HG02981 (cell line): ENCODE measurements at regions not wholly inside any gene's neighbourhood (a gene's known extent, or its start where the extent isn't known, plus 50 kb on each side); places are given as distances from the start of the nearest gene placed in this dataset.
A peak's percentile ranks its signal among the peaks of the same experiment; 100 is the strongest.

Source experiments
- ATAC-seq: cut with Tn5 transposase; IDR thresholded peaks from one replicate; pipeline ENCODE4 v1.9.1; 2021; ENCODE audit warnings: mild to moderate bottlenecking, moderate library complexity; ENCODE audit not compliant: unreplicated experiment

GRCh38 chr5:96287136-96287535 is 145.9 kb downstream of the PCSK1 start:
- no peak for ATAC-seq

GRCh38 chr5:96285823-96286222 is 147.2 kb downstream of the PCSK1 start:
- ATAC-seq, result no peak

GRCh38 chr5:96284727-96285389 is 148.2 kb downstream of the PCSK1 start:
- ATAC-seq, result no peak

- ATAC-seq, result no peak
These were observed 149.5 kb downstream of the PCSK1 start for GRCh38 chr5:96283589-96283988.

- ATAC-seq, result no peak
These were observed 151.0 kb downstream of the PCSK1 start for GRCh38 chr5:96282020-96282419.

- no peak for ATAC-seq
These were observed 152.1 kb downstream of the PCSK1 start for GRCh38 chr5:96280946-96281393.

- peak; percentile 74 for ATAC-seq
These were observed 153.1 kb downstream of the PCSK1 start for GRCh38 chr5:96279801-96280542.

- ATAC-seq, result no peak
These were observed 154.1 kb downstream of the PCSK1 start for GRCh38 chr5:96278981-96279380.

GRCh38 chr5:96275051-96275450 is 158.0 kb downstream of the PCSK1 start:
- no peak for ATAC-seq

- no peak for ATAC-seq
These were observed 167.6 kb downstream of the PCSK1 start for GRCh38 chr5:96265487-96265886.

GRCh38 chr5:96264047-96264446 is 169.0 kb downstream of the PCSK1 start:
- no peak for ATAC-seq

- no peak for ATAC-seq
These were observed 170.9 kb downstream of the PCSK1 start for GRCh38 chr5:96262105-96262504.

GRCh38 chr5:96260009-96260408 is 173.0 kb downstream of the PCSK1 start:
- no peak for ATAC-seq

GRCh38 chr5:96259151-96259772 is 173.8 kb downstream of the PCSK1 start:
- no peak for ATAC-seq

GRCh38 chr5:96258692-96259091 is 174.4 kb downstream of the PCSK1 start:
- no peak for ATAC-seq

GRCh38 chr5:96257904-96258303 is 175.1 kb downstream of the PCSK1 start:
- no peak for ATAC-seq

- no peak for ATAC-seq
These were observed 176.1 kb downstream of the PCSK1 start for GRCh38 chr5:96256795-96257470.

- no peak for ATAC-seq
These were observed 177.9 kb downstream of the PCSK1 start for GRCh38 chr5:96254980-96255691.

- no peak for ATAC-seq
These were observed 179.9 kb downstream of the PCSK1 start for GRCh38 chr5:96253140-96253539.

GRCh38 chr5:96252596-96252995 is 180.5 kb downstream of the PCSK1 start:
- ATAC-seq, result no peak

GRCh38 chr5:96250782-96251181 is 182.3 kb downstream of the PCSK1 start:
- no peak for ATAC-seq
